ENCODE measurements at regions not wholly inside any gene's neighbourhood (a gene's known extent, or its start where the extent isn't known, plus 50 kb on each side); places are given as distances from the start of the nearest gene placed in this dataset.

GRCh38 chr10:64170791-64171190, 649.6 kb downstream of the REEP3 start:
- Histone ChIP-seq H3K4me3 (ENCODE audit: low read depth, low read length, poor library complexity, severe bottlenecking) (no peak overlapping the region), H3K4me1 (ENCODE audit: insufficient read depth, low read length, poor library complexity, severe bottlenecking) (no peaks in the 10 kb centered on the region), H3K27me3 (replicated peaks; ENCODE audit: insufficient read depth, low read depth, low read length, poor library complexity) (no peaks in the 10 kb centered on the region), H3K9me3 (ENCODE audit: low read depth, low read length, poor library complexity, severe bottlenecking) (no peaks in the 10 kb centered on the region), H3K36me3 (ENCODE audit: insufficient read depth, low read length, poor library complexity, severe bottlenecking) (no peaks in the 10 kb centered on the region), H3K27ac (ENCODE audit: low read depth, low read length, poor library complexity, severe bottlenecking) (no peak overlapping the region)
- ChIA-PET CTCF (no interaction called here), POLR2A (ENCODE audit: low non-redundant PET) (no interaction called here)
- BruUV-seq (replicated peaks) = no TSS peak
- DNase-seq (ENCODE audit: low spot score) = no peak
- TF ChIP-seq CTCF (conservative IDR thresholded peaks at IDR 0.05; ENCODE audit: low read depth, low read length) (no peak), EZH2 (IDR thresholded peaks at IDR 0.05; ENCODE audit: borderline replicate concordance, low read depth, low read length, poor library complexity, severe bottlenecking) (no peak)
- intact Hi-C loops (cut with micrococcal nuclease; ENCODE audit: unreplicated experiment) = no loop called here

GRCh38 chr10:64173826-64174225, 652.6 kb downstream of the REEP3 start:
- no peaks in the 10 kb centered on the region for H3K27me3 ChIP-seq (replicated peaks; ENCODE audit: insufficient read depth, low read depth, low read length, poor library complexity)
- no TSS peak for BruUV-seq (replicated peaks)
- CTCF ChIA-PET = no interaction called here
- DNase-seq (ENCODE audit: low spot score) = no peak
- H3K9me3 ChIP-seq (ENCODE audit: low read depth, low read length, poor library complexity, severe bottlenecking) = no peaks in the 10 kb centered on the region
- POLR2A ChIA-PET (ENCODE audit: low non-redundant PET) = no interaction called here
- no peak overlapping the region for H3K4me3 ChIP-seq (ENCODE audit: low read depth, low read length, poor library complexity, severe bottlenecking)
- TF ChIP-seq EZH2 (IDR thresholded peaks at IDR 0.05; ENCODE audit: borderline replicate concordance, low read depth, low read length, poor library complexity, severe bottlenecking) = no peak
- no peak for TF ChIP-seq CTCF (conservative IDR thresholded peaks at IDR 0.05; ENCODE audit: low read depth, low read length)
- no peak overlapping the region for H3K27ac ChIP-seq (ENCODE audit: low read depth, low read length, poor library complexity, severe bottlenecking)
- H3K36me3 ChIP-seq (ENCODE audit: insufficient read depth, low read length, poor library complexity, severe bottlenecking) = no peaks in the 10 kb centered on the region
- H3K4me1 ChIP-seq (ENCODE audit: insufficient read depth, low read length, poor library complexity, severe bottlenecking) = no peaks in the 10 kb centered on the region
- intact Hi-C loops (cut with micrococcal nuclease; ENCODE audit: unreplicated experiment) = no loop called here

GRCh38 chr10:64174666-64175255, 653.6 kb downstream of the REEP3 start:
- Histone ChIP-seq H3K27me3 (replicated peaks; ENCODE audit: insufficient read depth, low read depth, low read length, poor library complexity) (no peaks in the 10 kb centered on the region), H3K36me3 (ENCODE audit: insufficient read depth, low read length, poor library complexity, severe bottlenecking) (no peaks in the 10 kb centered on the region), H3K9me3 (ENCODE audit: low read depth, low read length, poor library complexity, severe bottlenecking) (no peaks in the 10 kb centered on the region), H3K27ac (ENCODE audit: low read depth, low read length, poor library complexity, severe bottlenecking) (no peak overlapping the region), H3K4me3 (ENCODE audit: low read depth, low read length, poor library complexity, severe bottlenecking) (no peak overlapping the region), H3K4me1 (ENCODE audit: insufficient read depth, low read length, poor library complexity, severe bottlenecking) (no peaks in the 10 kb centered on the region)
- ChIA-PET CTCF (no interaction called here), POLR2A (ENCODE audit: low non-redundant PET) (no interaction called here)
- TF ChIP-seq EZH2 (IDR thresholded peaks at IDR 0.05; ENCODE audit: borderline replicate concordance, low read depth, low read length, poor library complexity, severe bottlenecking) = no peak
- TF ChIP-seq CTCF (conservative IDR thresholded peaks at IDR 0.05; ENCODE audit: low read depth, low read length) = no peak
- no peak for DNase-seq (ENCODE audit: low spot score)
- no TSS peak for BruUV-seq (replicated peaks)
- intact Hi-C loops (cut with micrococcal nuclease; ENCODE audit: unreplicated experiment) = no loop called here

Measured in A673 (cell line).